KOPT-K1 (cell line): ENCODE measurements at regions not wholly inside any gene's neighbourhood (a gene's known extent, or its start where the extent isn't known, plus 50 kb on each side); places are given as distances from the start of the nearest gene placed in this dataset.

ENCODE experiments used
- H3K27ac ChIP-seq: fragments of 200-600 bp; sonication (generic); 2 replicates; pipeline ENCODE4 v1.5.1; 2016; ENCODE audit warnings: antibody characterized with exemption, mild to moderate bottlenecking, low read depth, low read length; ENCODE audit not compliant: poor library complexity, severe bottlenecking
- H3K36me3 ChIP-seq: fragments of 200-600 bp; sonication (generic); 2 replicates; pipeline ENCODE4 v1.5.1; 2017; ENCODE audit warnings: antibody characterized with exemption, mild to moderate bottlenecking, low read length, moderate library complexity; ENCODE audit not compliant: insufficient read depth
- H3K9me3 ChIP-seq: fragments of 200-600 bp; sonication (generic); 2 replicates; pipeline ENCODE4 v1.5.1; 2017; ENCODE audit warnings: antibody characterized with exemption, low read length, mild to moderate bottlenecking; ENCODE audit not compliant: insufficient read depth, poor library complexity, severe bottlenecking

DNA sequence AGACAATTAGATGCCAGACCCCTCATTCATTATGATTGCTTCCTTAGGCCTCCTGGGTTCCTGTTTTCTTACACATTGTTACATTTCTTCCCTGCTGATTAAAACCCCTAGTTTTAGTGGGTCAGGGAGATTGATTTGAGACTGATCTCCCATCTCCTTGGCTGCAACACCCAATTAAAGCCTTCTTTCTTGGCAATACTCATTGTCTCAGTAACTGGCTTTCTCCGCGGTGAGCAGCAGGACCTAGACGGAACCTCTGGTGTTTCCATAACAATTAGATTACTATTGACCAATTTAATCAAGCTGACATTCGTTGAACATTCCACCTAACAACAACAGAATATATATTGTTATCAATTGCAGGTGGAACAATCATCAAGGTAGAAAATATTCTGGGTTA lies 1676.4 kb upstream of the SLC39A10 start:
- Histone ChIP-seq H3K9me3 (no peaks in the 10 kb centered on the region), H3K36me3 (no peaks in the 10 kb centered on the region), H3K27ac (no peak overlapping the region)

DNA sequence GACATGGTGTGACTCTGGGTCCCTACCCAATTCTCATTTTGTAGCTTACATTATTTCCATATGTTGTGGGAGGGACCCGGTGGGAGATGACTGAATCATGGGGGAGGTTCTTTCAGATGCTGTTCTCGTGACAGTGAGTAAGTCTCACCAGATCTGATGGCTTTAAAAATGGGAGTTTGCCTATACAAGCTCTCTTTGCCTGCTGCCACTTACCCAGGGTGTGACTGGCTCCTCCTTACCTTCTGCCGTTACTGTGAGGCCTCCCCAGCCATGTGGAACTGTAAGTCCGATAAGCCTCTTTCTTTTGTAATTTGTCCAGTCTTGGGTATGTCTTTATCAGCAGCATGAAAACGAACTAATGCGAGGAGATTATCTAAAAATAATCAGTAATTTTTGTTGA lies 1683.2 kb upstream of the SLC39A10 start:
- no peaks in the 10 kb centered on the region for H3K9me3 ChIP-seq
- no peaks in the 10 kb centered on the region for H3K36me3 ChIP-seq
- no peak overlapping the region for H3K27ac ChIP-seq

DNA sequence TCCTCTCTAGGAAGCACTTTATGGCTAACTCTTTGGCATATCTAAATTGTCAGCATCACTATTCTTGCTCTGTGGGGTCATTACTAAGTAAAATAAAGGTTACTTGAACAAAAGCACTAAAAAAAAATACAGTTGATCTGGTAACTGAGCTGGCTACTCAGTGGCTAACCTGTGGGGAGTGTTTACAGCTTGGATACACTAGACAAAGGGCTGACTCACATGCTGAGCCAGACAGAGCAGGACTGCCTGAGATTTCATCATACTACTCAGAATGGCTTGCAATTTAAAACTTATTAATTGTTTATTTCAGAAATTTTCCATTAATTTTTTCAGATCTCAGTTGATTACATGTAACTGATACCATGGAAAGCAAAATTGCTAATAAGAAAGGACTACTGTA lies 1690.4 kb upstream of the SLC39A10 start:
- H3K27ac ChIP-seq = no peak overlapping the region

DNA sequence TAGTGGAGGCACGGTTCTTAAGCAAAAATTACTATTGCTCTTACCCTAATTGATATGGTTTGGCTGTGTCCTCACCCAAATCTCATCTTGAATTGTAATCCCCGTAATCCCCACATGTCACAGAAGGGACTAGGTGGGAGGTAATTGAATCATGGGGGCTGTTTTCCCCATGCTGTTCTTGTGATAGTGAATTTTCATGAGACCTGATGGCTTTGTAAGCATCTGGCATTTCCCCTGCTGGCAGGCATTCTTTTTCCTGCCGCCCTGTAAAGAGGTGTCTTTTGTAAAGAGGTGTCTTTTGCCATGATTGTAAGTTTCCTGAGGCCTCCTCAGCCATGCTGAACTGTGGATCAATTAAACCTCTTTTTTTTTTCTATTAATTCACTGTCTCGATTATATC lies 1691.8 kb upstream of the SLC39A10 start:
- Histone ChIP-seq H3K27ac (no peak overlapping the region), H3K9me3 (no peaks in the 10 kb centered on the region), H3K36me3 (no peaks in the 10 kb centered on the region)

More for the DNA sequence above, 1690.4 kb upstream of the SLC39A10 start:
- H3K9me3 ChIP-seq = no peaks in the 10 kb centered on the region
- H3K36me3 ChIP-seq = no peaks in the 10 kb centered on the region

DNA sequence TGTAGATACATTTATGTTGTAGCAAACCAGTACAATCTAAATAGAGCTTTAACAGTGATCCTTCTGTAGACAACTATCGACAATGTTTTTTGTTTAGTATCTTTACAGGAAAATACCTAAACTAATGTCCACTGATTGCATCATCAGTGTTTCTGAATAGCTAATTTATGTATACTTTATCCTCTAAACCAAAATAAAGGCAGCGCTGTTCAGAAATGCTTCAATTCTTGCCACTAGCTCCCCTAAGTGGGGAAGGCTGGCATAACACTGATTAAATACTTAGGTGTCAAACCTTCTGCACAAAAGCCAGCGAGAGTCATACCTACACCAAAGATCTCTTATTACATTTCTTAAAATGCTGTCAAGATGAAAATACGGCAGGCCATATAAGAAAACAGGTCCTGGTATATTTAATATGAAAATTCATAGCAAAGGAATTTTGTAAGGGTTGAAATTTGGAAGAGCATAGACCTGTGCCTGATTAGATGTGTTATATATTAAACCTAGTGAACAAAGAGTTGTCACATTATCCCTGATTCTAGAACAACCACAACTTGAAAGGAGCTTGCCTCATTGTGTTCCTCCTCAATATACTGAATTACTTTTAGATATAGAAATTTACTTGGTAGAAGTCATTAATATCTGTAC lies 1693.4 kb upstream of the SLC39A10 start:
- no peaks in the 10 kb centered on the region for H3K9me3 ChIP-seq
- no peaks in the 10 kb centered on the region for H3K36me3 ChIP-seq
- no peak overlapping the region for H3K27ac ChIP-seq

DNA sequence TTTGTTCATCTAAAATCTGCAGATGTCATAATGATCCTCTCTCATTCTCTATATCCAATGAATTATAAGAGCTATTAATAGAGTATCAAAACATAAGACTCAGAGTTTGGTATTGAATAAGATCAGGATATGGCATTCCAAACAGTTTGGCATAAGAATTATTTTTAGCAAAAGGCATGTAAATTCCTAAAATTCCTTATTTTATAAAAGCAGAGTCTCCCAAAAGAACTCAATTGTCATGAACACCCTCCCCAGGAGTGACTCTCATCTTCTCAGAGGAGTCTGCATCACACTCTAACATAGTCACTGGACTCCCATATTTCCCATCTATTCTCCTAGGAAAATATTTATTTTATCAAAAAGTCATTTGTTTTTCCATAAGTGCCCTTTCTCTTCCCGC lies 1710.2 kb upstream of the SLC39A10 start:
- no peak overlapping the region for H3K27ac ChIP-seq

DNA sequence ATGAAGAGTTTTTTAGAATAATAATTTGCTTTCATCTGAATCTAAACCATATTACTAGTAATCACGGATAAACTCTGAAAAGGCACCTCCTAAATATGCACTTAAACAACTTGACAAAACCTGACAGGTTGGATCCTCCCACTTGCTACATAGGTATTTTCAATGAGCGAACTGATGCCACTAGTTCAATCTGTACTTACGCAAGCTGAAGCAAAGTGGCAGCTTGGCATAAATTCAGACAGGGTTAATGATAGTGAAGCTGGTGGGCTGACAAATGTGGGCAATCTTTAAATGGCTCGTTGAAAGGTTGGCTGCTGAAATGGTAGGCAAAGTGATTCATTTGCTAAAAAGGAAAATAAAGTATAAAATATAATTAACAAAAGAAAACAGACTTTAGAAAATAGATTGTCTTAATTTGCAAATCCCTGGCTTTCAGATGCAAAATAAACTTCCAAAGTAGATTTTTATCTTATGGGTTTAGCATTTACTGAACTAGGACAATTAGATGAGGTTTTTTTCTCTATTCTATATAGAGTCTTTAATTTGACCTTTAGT lies 1713.5 kb upstream of the SLC39A10 start:
- H3K9me3 ChIP-seq = no peaks in the 10 kb centered on the region
- no peaks in the 10 kb centered on the region for H3K36me3 ChIP-seq
- no peak overlapping the region for H3K27ac ChIP-seq

More for the DNA sequence above, 1710.2 kb upstream of the SLC39A10 start:
- no peaks in the 10 kb centered on the region for H3K36me3 ChIP-seq
- H3K9me3 ChIP-seq = no peaks in the 10 kb centered on the region

DNA sequence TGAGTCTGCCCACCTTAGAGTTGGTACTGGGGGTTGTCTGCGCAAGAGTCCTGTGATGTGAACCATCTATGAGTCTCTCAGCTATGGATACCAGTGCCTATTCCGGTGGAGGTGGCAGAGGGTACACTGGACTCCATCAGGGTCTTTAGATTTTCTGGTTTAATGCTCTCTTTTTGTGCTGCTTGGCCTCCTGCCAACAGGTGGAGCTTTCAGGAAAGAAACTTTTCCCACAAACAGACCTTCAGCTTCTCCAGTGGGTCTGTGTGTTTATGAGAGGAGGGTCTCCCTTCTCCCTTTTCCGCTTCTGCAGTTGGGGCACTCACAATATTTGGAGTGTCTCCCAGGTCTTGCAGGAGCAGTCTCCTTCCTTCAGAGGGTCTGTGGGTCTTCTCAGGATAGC lies 1721.9 kb upstream of the SLC39A10 start:
- H3K36me3 ChIP-seq = no peaks in the 10 kb centered on the region
- H3K9me3 ChIP-seq = no peaks in the 10 kb centered on the region
- no peak overlapping the region for H3K27ac ChIP-seq

DNA sequence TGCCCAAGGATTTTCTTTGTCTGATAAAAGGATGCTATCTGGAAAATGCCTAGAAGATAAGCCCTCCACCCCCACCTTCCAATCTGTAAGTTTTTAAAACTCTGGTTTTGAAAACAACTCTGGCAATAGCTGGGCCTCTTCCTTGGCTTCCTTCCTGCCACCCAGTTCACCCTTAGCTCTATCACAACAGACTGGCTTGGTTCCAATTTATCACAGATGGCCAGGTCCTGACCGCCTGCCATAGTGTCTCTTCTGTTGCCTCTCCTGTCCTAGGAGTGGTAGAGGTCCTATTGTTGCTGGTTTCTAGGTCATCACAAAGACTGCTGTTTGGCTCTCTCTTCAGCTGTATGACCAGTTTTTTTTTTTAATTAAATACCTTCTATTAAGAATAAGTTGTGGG lies 1727.9 kb upstream of the SLC39A10 start:
- Histone ChIP-seq H3K27ac (no peak overlapping the region), H3K36me3 (no peaks in the 10 kb centered on the region), H3K9me3 (no peaks in the 10 kb centered on the region)

DNA sequence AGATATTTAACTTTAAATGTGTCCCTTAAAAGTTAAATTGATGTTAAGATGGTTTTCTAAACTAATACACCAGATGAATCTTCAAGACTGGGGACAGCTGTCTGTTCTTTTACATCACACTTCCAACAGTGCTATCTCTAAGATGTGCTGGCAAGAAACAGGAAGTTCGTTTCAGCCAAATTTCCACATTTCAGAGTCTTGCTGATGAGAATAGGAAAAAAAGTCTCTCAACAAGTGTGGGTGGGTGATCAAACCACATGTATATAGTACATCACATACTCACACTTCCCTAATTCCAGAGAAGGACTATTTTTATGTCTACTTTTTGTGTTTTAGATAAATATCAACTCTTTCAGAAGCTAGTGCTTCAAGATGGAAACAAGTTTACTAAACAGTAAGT lies 1712.8 kb upstream of the TMEFF2 start:
- H3K36me3 ChIP-seq = no peaks in the 10 kb centered on the region
- no peak overlapping the region for H3K27ac ChIP-seq
- no peaks in the 10 kb centered on the region for H3K9me3 ChIP-seq

DNA sequence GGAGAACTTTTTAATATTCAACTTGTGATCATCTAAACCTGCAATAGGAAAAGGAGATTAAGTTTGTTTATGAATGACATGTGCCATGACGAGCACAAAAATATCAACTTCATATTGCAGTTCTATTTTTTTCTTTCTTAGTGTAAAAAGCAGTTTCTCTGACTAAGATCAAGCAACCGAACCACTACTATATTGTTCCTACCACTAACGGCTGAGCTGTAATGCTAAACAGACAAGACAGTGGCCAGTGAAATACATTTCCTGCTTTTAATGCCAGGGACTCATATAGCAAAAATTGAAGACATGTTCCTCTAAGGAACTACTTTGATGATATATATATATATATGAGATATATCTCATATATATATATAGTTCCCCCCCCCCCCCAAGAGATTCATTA lies 1705.6 kb upstream of the TMEFF2 start:
- no peak overlapping the region for H3K27ac ChIP-seq
- H3K36me3 ChIP-seq = no peaks in the 10 kb centered on the region
- H3K9me3 ChIP-seq = no peaks in the 10 kb centered on the region

DNA sequence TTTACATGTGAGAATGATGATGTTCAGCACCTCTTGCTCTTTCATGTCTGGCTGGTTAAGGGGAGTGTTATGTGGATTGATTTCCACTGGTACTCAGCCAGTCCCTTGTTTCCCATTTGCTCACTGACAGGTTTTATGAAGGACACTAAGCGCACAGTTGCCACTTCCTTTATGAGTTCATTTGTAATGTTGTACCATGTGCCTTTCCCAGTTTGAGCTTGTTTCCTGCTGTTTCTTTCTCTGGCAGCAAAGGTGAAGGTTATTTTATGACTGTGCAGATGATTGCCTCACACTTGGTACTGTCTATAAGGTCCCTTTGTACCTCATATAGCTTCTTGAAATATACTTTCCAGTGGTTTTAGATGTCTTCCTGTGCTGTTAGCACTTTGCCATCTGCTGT lies 1700.5 kb upstream of the TMEFF2 start:
- H3K27ac ChIP-seq = no peak overlapping the region
- H3K9me3 ChIP-seq = no peaks in the 10 kb centered on the region
- H3K36me3 ChIP-seq = no peaks in the 10 kb centered on the region

DNA sequence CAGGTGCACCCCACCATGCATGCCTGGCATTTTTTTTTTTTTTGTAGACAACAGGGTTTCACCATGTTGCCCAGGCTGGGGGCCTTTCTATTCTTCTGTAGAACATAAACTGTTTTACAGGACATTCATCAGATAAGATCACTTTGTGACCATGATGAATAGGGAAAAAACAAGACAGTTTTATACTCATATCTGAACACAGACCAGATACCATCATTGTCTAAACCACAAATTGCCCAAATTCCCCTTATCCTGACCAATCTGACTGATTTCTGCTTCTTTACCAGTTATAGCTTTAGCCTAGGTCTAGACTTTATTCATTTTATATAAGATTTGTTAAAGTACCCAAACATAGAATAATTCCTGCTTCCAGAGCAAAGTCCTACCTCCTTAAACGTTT lies 1699.3 kb upstream of the TMEFF2 start:
- no peaks in the 10 kb centered on the region for H3K9me3 ChIP-seq
- H3K27ac ChIP-seq = no peak overlapping the region
- H3K36me3 ChIP-seq = no peaks in the 10 kb centered on the region

DNA sequence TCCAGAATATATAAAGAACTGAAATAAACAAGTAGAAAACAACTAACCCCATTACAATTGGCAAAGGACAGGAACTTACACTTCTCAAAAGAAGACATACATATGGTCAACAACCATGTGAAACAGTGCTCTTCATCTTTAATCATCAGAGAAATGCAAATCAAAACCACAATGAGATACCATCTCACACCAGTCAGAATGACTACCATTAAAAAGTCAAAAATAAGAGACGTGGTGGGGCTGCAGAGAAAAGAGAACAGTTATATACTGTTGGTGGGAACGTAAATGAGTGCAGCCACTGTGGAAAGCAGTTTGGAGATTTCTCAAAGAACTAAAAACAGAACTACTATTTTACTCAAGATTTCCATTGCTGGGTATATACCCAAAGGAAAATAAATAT lies 1696.3 kb upstream of the TMEFF2 start:
- no peak overlapping the region for H3K27ac ChIP-seq
- H3K36me3 ChIP-seq = no peaks in the 10 kb centered on the region
- no peaks in the 10 kb centered on the region for H3K9me3 ChIP-seq

DNA sequence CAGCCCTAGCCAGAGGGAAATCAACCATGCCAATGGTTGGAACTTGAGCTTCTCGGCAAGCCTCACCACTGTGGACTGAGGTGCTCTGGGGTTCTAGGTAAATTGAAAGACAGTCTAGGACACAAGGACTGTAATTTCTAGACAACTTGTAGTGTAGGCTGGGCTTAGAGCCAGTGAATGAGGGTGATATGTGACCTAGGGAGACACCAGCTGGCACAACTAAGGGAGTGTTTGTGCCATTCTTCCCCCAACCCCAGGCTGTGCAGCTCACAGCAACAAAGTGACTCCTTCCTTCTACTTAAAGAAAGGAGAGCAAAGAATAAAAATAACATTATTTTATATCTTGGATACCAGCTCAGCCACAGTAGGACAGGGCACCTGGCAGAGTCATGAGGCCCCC lies 1690.7 kb upstream of the TMEFF2 start:
- no peaks in the 10 kb centered on the region for H3K9me3 ChIP-seq
- no peak overlapping the region for H3K27ac ChIP-seq
- H3K36me3 ChIP-seq = no peaks in the 10 kb centered on the region

DNA sequence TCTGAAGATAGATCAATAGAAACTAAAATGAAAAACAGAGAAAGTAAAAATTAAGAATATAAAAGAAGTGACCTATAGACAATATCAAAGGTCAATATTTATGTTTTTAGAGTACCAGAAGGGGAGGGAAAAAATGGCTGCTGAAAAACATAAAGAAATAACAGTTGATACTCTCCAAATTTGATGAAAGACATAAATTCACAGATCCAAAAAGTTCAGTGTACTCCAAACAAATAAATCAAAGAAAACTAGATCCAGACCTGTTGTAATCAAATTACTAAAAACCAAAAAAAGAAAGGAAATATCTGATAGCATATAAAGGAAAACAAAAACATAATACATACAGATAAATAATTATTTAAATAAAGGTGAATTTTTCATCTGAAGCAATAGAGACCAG lies 1689.1 kb upstream of the TMEFF2 start:
- Histone ChIP-seq H3K27ac (no peak overlapping the region), H3K36me3 (no peaks in the 10 kb centered on the region)

More for the DNA sequence above, 1689.1 kb upstream of the TMEFF2 start:
- no peaks in the 10 kb centered on the region for H3K9me3 ChIP-seq
